HUES6 (cell line): ENCODE measurements at regions not wholly inside any gene's neighbourhood (a gene's known extent, or its start where the extent isn't known, plus 50 kb on each side); places are given as distances from the start of the nearest gene placed in this dataset.

ENCODE experiments used
- H3K27ac ChIP-seq: 2 replicates; pipeline ENCODE4 v1.7.0; 2013; ENCODE audit warnings: low read depth, mild to moderate bottlenecking, low read length, inconsistent platforms
- H3K27me3 ChIP-seq: 2 replicates; pipeline ENCODE4 v1.6.1; 2013; ENCODE audit warnings: low read length; ENCODE audit not compliant: control insufficient read depth, insufficient read depth
- H3K36me3 ChIP-seq: 2 replicates; pipeline ENCODE4 v1.6.1; 2013; ENCODE audit warnings: low read length; ENCODE audit not compliant: control insufficient read depth, insufficient read depth
- H3K4me1 ChIP-seq: 2 replicates; pipeline ENCODE4 v1.6.1; 2013; ENCODE audit warnings: low read length; ENCODE audit not compliant: control insufficient read depth, insufficient read depth
- H3K4me3 ChIP-seq: 2 replicates; pipeline ENCODE4 v1.5.1; 2013; ENCODE audit warnings: low read depth, low read length
- H3K9ac ChIP-seq: one replicate; pipeline ENCODE4 v1.6.1; 2013; ENCODE audit warnings: mild to moderate bottlenecking, low read length
- H3K9me3 ChIP-seq: 2 replicates; pipeline ENCODE4 v1.6.1; 2013; ENCODE audit warnings: low read depth, low read length; ENCODE audit not compliant: control insufficient read depth, insufficient read depth

GRCh38 chr1:209015092-209015491, 568.4 kb upstream of the CAMK1G start:
- H3K36me3 ChIP-seq = no peaks in the 10 kb centered on the region
- no peak overlapping the region for H3K27ac ChIP-seq
- no peaks in the 10 kb centered on the region for H3K27me3 ChIP-seq

GRCh38 chr1:209021622-209022021, 561.9 kb upstream of the CAMK1G start:
- Histone ChIP-seq H3K4me3 (no peak overlapping the region), H3K4me1 (no peaks in the 10 kb centered on the region), H3K36me3 (no peaks in the 10 kb centered on the region), H3K27ac (no peak overlapping the region), H3K9me3 (peaks cover 13% of the 10 kb centered on the region), H3K27me3 (no peaks in the 10 kb centered on the region), H3K9ac (no peak overlapping the region)

More at GRCh38 chr1:209015092-209015491, 568.4 kb upstream of the CAMK1G start:
- Histone ChIP-seq H3K9me3 (peaks cover 4% of the 10 kb centered on the region), H3K9ac (no peak overlapping the region), H3K4me1 (no peaks in the 10 kb centered on the region), H3K4me3 (no peak overlapping the region)

- H3K9ac ChIP-seq = no peak overlapping the region
- no peak overlapping the region for H3K27ac ChIP-seq
- H3K9me3 ChIP-seq = peaks cover 13% of the 10 kb centered on the region
- no peaks in the 10 kb centered on the region for H3K27me3 ChIP-seq
- no peak overlapping the region for H3K4me3 ChIP-seq
- no peaks in the 10 kb centered on the region for H3K4me1 ChIP-seq
- H3K36me3 ChIP-seq = no peaks in the 10 kb centered on the region
Measured at GRCh38 chr1:209023790-209024189, 559.7 kb upstream of the CAMK1G start.

GRCh38 chr1:209029737-209030136, 553.8 kb upstream of the CAMK1G start:
- Histone ChIP-seq H3K9me3 (no peaks in the 10 kb centered on the region), H3K27ac (no peak overlapping the region), H3K4me1 (no peaks in the 10 kb centered on the region), H3K4me3 (no peak overlapping the region), H3K9ac (no peak overlapping the region), H3K36me3 (no peaks in the 10 kb centered on the region), H3K27me3 (no peaks in the 10 kb centered on the region)

- no peak overlapping the region for H3K27ac ChIP-seq
- H3K9me3 ChIP-seq = no peaks in the 10 kb centered on the region
- no peaks in the 10 kb centered on the region for H3K27me3 ChIP-seq
- no peak overlapping the region for H3K9ac ChIP-seq
- H3K36me3 ChIP-seq = no peaks in the 10 kb centered on the region
- no peak overlapping the region for H3K4me3 ChIP-seq
- H3K4me1 ChIP-seq = no peaks in the 10 kb centered on the region
Measured at GRCh38 chr1:209030454-209031167, 552.9 kb upstream of the CAMK1G start.

- no peak overlapping the region for H3K9ac ChIP-seq
- H3K4me3 ChIP-seq = no peak overlapping the region
- no peaks in the 10 kb centered on the region; the same call in 1 of the 2 replicates for H3K4me1 ChIP-seq
- no peaks in the 10 kb centered on the region for H3K27me3 ChIP-seq
- no peak overlapping the region for H3K27ac ChIP-seq
- H3K36me3 ChIP-seq = no peaks in the 10 kb centered on the region
- H3K9me3 ChIP-seq = no peaks in the 10 kb centered on the region
Measured at GRCh38 chr1:209037064-209037463, 546.5 kb upstream of the CAMK1G start.

- no peak overlapping the region for H3K4me3 ChIP-seq
- no peaks in the 10 kb centered on the region for H3K9me3 ChIP-seq
- no peak overlapping the region for H3K9ac ChIP-seq
- no peak overlapping the region for H3K27ac ChIP-seq
- H3K27me3 ChIP-seq = no peaks in the 10 kb centered on the region
- H3K36me3 ChIP-seq = no peaks in the 10 kb centered on the region
- no peaks in the 10 kb centered on the region; the same call in 1 of the 2 replicates for H3K4me1 ChIP-seq
Measured at GRCh38 chr1:209038316-209038715, 545.2 kb upstream of the CAMK1G start.

GRCh38 chr1:209038735-209039134, 544.8 kb upstream of the CAMK1G start:
- Histone ChIP-seq H3K27ac (no peak overlapping the region), H3K9ac (no peak overlapping the region), H3K27me3 (no peaks in the 10 kb centered on the region), H3K4me1 (no peaks in the 10 kb centered on the region; the same call in 1 of the 2 replicates), H3K4me3 (no peak overlapping the region), H3K36me3 (no peaks in the 10 kb centered on the region), H3K9me3 (no peaks in the 10 kb centered on the region)

GRCh38 chr1:209040351-209040750, 543.2 kb upstream of the CAMK1G start:
- H3K4me3 ChIP-seq = no peak overlapping the region
- no peaks in the 10 kb centered on the region for H3K36me3 ChIP-seq
- no peaks in the 10 kb centered on the region for H3K27me3 ChIP-seq
- H3K4me1 ChIP-seq = no peaks in the 10 kb centered on the region; the same call in 1 of the 2 replicates
- no peaks in the 10 kb centered on the region for H3K9me3 ChIP-seq
- H3K27ac ChIP-seq = no peak overlapping the region
- no peak overlapping the region for H3K9ac ChIP-seq

GRCh38 chr1:209041927-209042326, 541.6 kb upstream of the CAMK1G start:
- Histone ChIP-seq H3K4me1 (peaks cover 5% of the 10 kb centered on the region; the same call in 1 of the 2 replicates), H3K27ac (no peak overlapping the region)

GRCh38 chr1:209042413-209042812, 541.1 kb upstream of the CAMK1G start:
- no peaks in the 10 kb centered on the region for H3K36me3 ChIP-seq
- H3K4me1 ChIP-seq = peaks cover 5% of the 10 kb centered on the region; the same call in 1 of the 2 replicates
- H3K27ac ChIP-seq = no peak overlapping the region
- H3K27me3 ChIP-seq = no peaks in the 10 kb centered on the region; the same call in 1 of the 2 replicates
- H3K9me3 ChIP-seq = no peaks in the 10 kb centered on the region
- H3K4me3 ChIP-seq = no peak overlapping the region
- no peak overlapping the region for H3K9ac ChIP-seq

More at GRCh38 chr1:209041927-209042326, 541.6 kb upstream of the CAMK1G start:
- H3K27me3 ChIP-seq = no peaks in the 10 kb centered on the region
- H3K9ac ChIP-seq = no peak overlapping the region
- H3K4me3 ChIP-seq = no peak overlapping the region
- no peaks in the 10 kb centered on the region for H3K36me3 ChIP-seq
- no peaks in the 10 kb centered on the region for H3K9me3 ChIP-seq
